GM12878 (cell line): ENCODE measurements at regions not wholly inside any gene's neighbourhood (a gene's known extent, or its start where the extent isn't known, plus 50 kb on each side); places are given as distances from the start of the nearest gene placed in this dataset.
A peak's percentile ranks its signal among the peaks of the same experiment; 100 is the strongest.

ENCODE experiments used
- ATAC-seq: fragments of 200-7000 bp; cut with Tn5 transposase; 3 replicates; pipeline ENCODE4 v1.9.1; 2020; ENCODE audit warnings: mild to moderate bottlenecking, moderate library complexity
- BruUV-seq: library from RNA; stranded (reverse); fragments of 400-500 nt; replicated peaks from 2 replicates; lab custom pipeline; 2021; lab: Mats Ljungman, UMichigan
- CTCF ChIA-PET: fragments of 300-600 bp; sonication (Branson Sonifier 250); formaldehyde crosslinking; extraction: SDS; loops from one replicate; lab custom pipeline; 2021; ENCODE audit warnings: inconsistent platforms; lab: Yijun Ruan, JAX
- POLR2A ChIA-PET: fragments of 350-600 bp; formaldehyde crosslinking; extraction: SDS; loops from one replicate; lab custom pipeline; 2021; ENCODE audit warnings: inconsistent platforms; lab: Charles Lee
- RAD21 ChIA-PET: fragments of 300-600 bp; sonication (Branson Sonifier 250); formaldehyde crosslinking; loops from one replicate; lab custom pipeline; 2023; ENCODE audit warnings: antibody characterized with exemption; ENCODE audit not compliant: unreplicated experiment; lab: Charles Lee
- SMC1A ChIA-PET: fragments of 300-600 bp; sonication (Branson Sonifier 250); formaldehyde crosslinking; loops from one replicate; lab custom pipeline; 2023; ENCODE audit not compliant: unreplicated experiment, uncharacterized antibody; lab: Charles Lee
- DNase-seq: peaks from one replicate; pipeline ENCODE4 v3.0.0-alpha.2; 2011; ENCODE audit warnings: low read depth, low spot score
- FAIRE-seq: peaks from 3 replicates; lab custom pipeline; 2011; peaks lifted over from hg19 to GRCh38; lab: Jason Lieb, UNC
- H2AFZ ChIP-seq: 2 replicates; pipeline ENCODE4 v1.6.0; 2011; ENCODE audit warnings: low read depth, low read length, control low read depth; ENCODE audit not compliant: control insufficient read depth
- H3K27ac ChIP-seq: 2 replicates; pipeline ENCODE4 v1.5.1; 2011; ENCODE audit warnings: control low read depth; ENCODE audit not compliant: control insufficient read depth, insufficient read depth
- H3K27me3 ChIP-seq, 2 experiments: replicated peaks in 1 of 2; 2 replicates each; pipeline versions ENCODE4 v1.6.0 to v1.6.1; 2011; ENCODE audit warnings: low read length in 1 of 2; ENCODE audit not compliant: control insufficient read depth in 2 of 2, insufficient read depth in 2 of 2
- H3K36me3 ChIP-seq, 2 experiments: 2 replicates each; pipeline ENCODE4 v1.5.1; 2011; ENCODE audit warnings: low read length in 1 of 2; ENCODE audit not compliant: control insufficient read depth in 2 of 2, insufficient read depth in 2 of 2
- H3K4me1 ChIP-seq: 2 replicates; pipeline ENCODE4 v1.6.1; 2011; ENCODE audit warnings: mild to moderate bottlenecking, low read length, moderate library complexity, mixed read lengths; ENCODE audit not compliant: control insufficient read depth, insufficient read depth
- H3K4me2 ChIP-seq: 2 replicates; pipeline ENCODE4 v1.6.0; 2011; ENCODE audit warnings: control low read depth; ENCODE audit not compliant: control insufficient read depth, insufficient read depth
- H3K4me3 ChIP-seq: fragments of 200-600 bp; sonication (generic); 2 replicates; pipeline ENCODE4 v1.5.1; 2016
- H3K79me2 ChIP-seq: 2 replicates; pipeline ENCODE4 v1.6.0; 2011; ENCODE audit warnings: low read length; ENCODE audit not compliant: control insufficient read depth, insufficient read depth
- H3K9ac ChIP-seq: 2 replicates; pipeline ENCODE4 v1.8.0; 2011; ENCODE audit warnings: low read length, control low read depth, mixed read lengths; ENCODE audit not compliant: control insufficient read depth, insufficient read depth
- H3K9me3 ChIP-seq: replicated peaks from 3 replicates; pipeline ENCODE4 v1.5.1; 2011; ENCODE audit warnings: mild to moderate bottlenecking, low read length; ENCODE audit not compliant: control insufficient read depth, insufficient read depth
- H4K20me1 ChIP-seq: 2 replicates; pipeline ENCODE4 v1.6.0; 2011; ENCODE audit not compliant: control insufficient read depth, insufficient read depth
- BRCA1 ChIP-seq: IDR thresholded peaks from 2 replicates; pipeline ENCODE4 v1.6.1; 2011; ENCODE audit warnings: low read depth, low read length, improper control_type of control experiment
- DPF2 ChIP-seq: fragments of 450-650 bp; IDR thresholded peaks from 2 replicates; pipeline ENCODE4 v1.6.1; 2017; ENCODE audit warnings: mild to moderate bottlenecking
- HDGF ChIP-seq: fragments of 450-650 bp; IDR thresholded peaks from 2 replicates; pipeline ENCODE4 v1.6.1; 2016; ENCODE audit warnings: antibody characterized with exemption
- IKZF1 ChIP-seq: fragments of 450-650 bp; conservative IDR thresholded peaks from 2 replicates; pipeline ENCODE4 v1.6.1; 2017; ENCODE audit warnings: antibody characterized with exemption, mild to moderate bottlenecking
- JUNB ChIP-seq: IDR thresholded peaks from 2 replicates; pipeline ENCODE4 v1.6.1; 2016; ENCODE audit warnings: antibody characterized with exemption, mild to moderate bottlenecking
- JUND ChIP-seq: IDR thresholded peaks from 2 replicates; pipeline ENCODE4 v1.6.1; 2012; ENCODE audit warnings: low read depth, mild to moderate bottlenecking, low read length, improper control_type of control experiment, moderate library complexity
- MEF2A ChIP-seq: IDR thresholded peaks from 2 replicates; pipeline ENCODE4 v1.6.1; 2011; ENCODE audit warnings: low read depth, mild to moderate bottlenecking, low read length, moderate library complexity; ENCODE audit not compliant: insufficient read depth
- MYC ChIP-seq: IDR thresholded peaks from 2 replicates; pipeline ENCODE4 v1.6.1; 2011; ENCODE audit warnings: mild to moderate bottlenecking, low read length, moderate library complexity, inconsistent platforms; ENCODE audit not compliant: insufficient read depth, insufficient replicate concordance, insufficient read length, severe bottlenecking
- NBN ChIP-seq: fragments of 450-650 bp; IDR thresholded peaks from 2 replicates; pipeline ENCODE4 v1.6.1; 2016
- PKNOX1 ChIP-seq: fragments of 450-650 bp; IDR thresholded peaks from 2 replicates; pipeline ENCODE4 v1.6.1; 2016; ENCODE audit warnings: mild to moderate bottlenecking
- POLR2A ChIP-seq: IDR thresholded peaks from 2 replicates; pipeline ENCODE4 v1.6.1; 2011; ENCODE audit warnings: low read depth, mild to moderate bottlenecking, low read length
- TAF1 ChIP-seq: IDR thresholded peaks from 2 replicates; pipeline ENCODE4 v1.6.1; 2011; ENCODE audit warnings: mild to moderate bottlenecking, low read depth, low read length, borderline replicate concordance
- TARDBP ChIP-seq: IDR thresholded peaks from 2 replicates; pipeline ENCODE4 v1.6.1; 2016; ENCODE audit warnings: borderline replicate concordance
- ZBTB4 ChIP-seq: fragments of 450-650 bp; formaldehyde crosslinking; IDR thresholded peaks from 2 replicates; pipeline ENCODE4 v1.4.0; 2022; ENCODE audit warnings: mild to moderate bottlenecking, moderate library complexity
- ZBTB40 ChIP-seq: fragments of 450-650 bp; IDR thresholded peaks from 2 replicates; pipeline ENCODE4 v1.6.1; 2016; ENCODE audit warnings: mild to moderate bottlenecking, moderate library complexity, borderline replicate concordance
- ZNF207 ChIP-seq: fragments of 450-650 bp; IDR thresholded peaks from 2 replicates; pipeline ENCODE4 v1.6.1; 2014; ENCODE audit warnings: antibody characterized with exemption, mild to moderate bottlenecking, borderline replicate concordance
- WGBS: methylation state at CpG from one replicate; pipeline ENCODE4 v1.1.6; 2016; ENCODE audit warnings: low lambda C conversion rate; ENCODE audit not compliant: insufficient replicate concordance, insufficient coverage; ENCODE audit errors: missing lambda C conversion rate; 5-methylcytosine and 5-hydroxymethylcytosine counted together
- in situ Hi-C: fragments of 300-500 bp; cut with MboI; formaldehyde crosslinking; loops from 9 replicates; pipeline ENCODE4 v1.14.3; 2018; ENCODE audit warnings: mixed read lengths
- intact Hi-C: fragments of 100-400 bp; cut with micrococcal nuclease; formaldehyde crosslinking; loops from one replicate; pipeline ENCODE4 v1.14.2; 2022; ENCODE audit not compliant: unreplicated experiment

- intact Hi-C loops (loop anchor here (1.0 to 2.0 kb wide), 7 partner anchors 35 to 429 kb away; partner anchors contain the start of gene IRF2BP2), in situ Hi-C loops (no loop called here)
- ChIA-PET CTCF (interaction anchor here (1.0 to 1.5 kb wide), 6 partner anchors 29 to 212 kb away, joined by 3 to 6 read pairs (median 4); no protein-coding TSS in a partner anchor), RAD21 (interaction anchor here (0.7 to 5.5 kb wide), 26 partner anchors 16 to 432 kb away, joined by 3 to 48 read pairs (median 4); no protein-coding TSS in a partner anchor), SMC1A (interaction anchor here (0.8 to 4.1 kb wide), 39 partner anchors 12 to 427 kb away, joined by 3 to 52 read pairs (median 7); no protein-coding TSS in a partner anchor), POLR2A (interaction anchor here (0.5 to 2.4 kb wide), 9 partner anchors 9 to 324 kb away, joined by 3 to 8 read pairs (median 6); no protein-coding TSS in a partner anchor)
- Histone ChIP-seq H2AFZ (no peak overlapping the region), H3K4me3 (peak overlapping the region; percentile 60), H3K36me3 (no peaks in the 10 kb centered on the region), H3K27me3 (no peaks in the 10 kb centered on the region), H3K79me2 (peaks cover 2% of the 10 kb centered on the region; the same call in 1 of the 2 replicates), H3K27ac (peak overlapping the region; percentile 95), H4K20me1 (no peaks in the 10 kb centered on the region), H3K9me3 (no peaks in the 10 kb centered on the region; the same call in 1 of the 3 replicates), H3K9ac (peak overlapping the region; percentile 75), H3K4me2 (peak overlapping the region; percentile 88), H3K4me1 (peaks cover 58% of the 10 kb centered on the region)
- ATAC-seq (peak; percentile 41), FAIRE-seq (no peak), DNase-seq (no peak)
- BruUV-seq = no TSS peak
- 52% methylated on average over 10 of the region's 10 CpGs for WGBS
- TF ChIP-seq ZBTB40 (no peak), BRCA1 (no peak), TARDBP (0 out of 2 replicates have a peak, but pooled peaks have one; percentile 2), MYC (peak; percentile 5), NBN (0 out of 2 replicates have a peak, but pooled peaks have one; percentile 0), DPF2 (0 out of 2 replicates have a peak, but pooled peaks have one; percentile 58), TAF1 (no peak), ZNF207 (no peak), PKNOX1 (no peak), ZBTB4 (CRISPR knock-in tag) (no peak), HDGF (peak; percentile 96), POLR2A (no peak; the same call in 1 of the 2 replicates), JUND (no peak), MEF2A (no peak), JUNB (no peak), IKZF1 (no peak)
These were observed 201.2 kb downstream of the TOMM20 start for GRCh38 chr1:234927312-234927970.
